ENCODE measurements at regions not wholly inside any gene's neighbourhood (a gene's known extent, or its start where the extent isn't known, plus 50 kb on each side); places are given as distances from the start of the nearest gene placed in this dataset.

- no peak for DNase-seq (ENCODE audit: low read depth in 2 of 2)
Observed at GRCh38 chr5:62017092-62017491, 288.9 kb upstream of the KIF2A start.

- no peak for DNase-seq (ENCODE audit: low read depth in 2 of 2)
Observed at GRCh38 chr5:62029303-62029702, 276.7 kb upstream of the KIF2A start.

- DNase-seq (ENCODE audit: low read depth in 2 of 2), result no peak
Observed at GRCh38 chr5:62030326-62030725, 275.7 kb upstream of the KIF2A start.

- no peak for DNase-seq (ENCODE audit: low read depth in 2 of 2)
Observed at GRCh38 chr5:62038024-62038423, 268.0 kb upstream of the KIF2A start.

- DNase-seq (ENCODE audit: low read depth in 2 of 2), result no peak
Observed at GRCh38 chr5:62041156-62041756, 264.8 kb upstream of the KIF2A start.

GRCh38 chr5:62042007-62042406 is 264.0 kb upstream of the KIF2A start:
- DNase-seq (ENCODE audit: low read depth in 2 of 2), result no peak

- no peak for DNase-seq (ENCODE audit: low read depth in 2 of 2)
Observed at GRCh38 chr5:62043289-62044280, 262.4 kb upstream of the KIF2A start.

GRCh38 chr5:62044989-62045388 is 261.0 kb upstream of the KIF2A start:
- no peak for DNase-seq (ENCODE audit: low read depth in 2 of 2)

GRCh38 chr5:62046191-62046590 is 259.8 kb upstream of the KIF2A start:
- DNase-seq (ENCODE audit: low read depth in 2 of 2), result no peak

GRCh38 chr5:62051747-62052146 is 254.3 kb upstream of the KIF2A start:
- no peak for DNase-seq (ENCODE audit: low read depth in 2 of 2)

GRCh38 chr5:62059960-62060359 is 246.0 kb upstream of the KIF2A start:
- DNase-seq (ENCODE audit: low read depth in 2 of 2), result no peak

- no peak for DNase-seq (ENCODE audit: low read depth in 2 of 2)
Observed at GRCh38 chr5:62065050-62065449, 241.0 kb upstream of the KIF2A start.

- DNase-seq (ENCODE audit: low read depth in 2 of 2), result no peak
Observed at GRCh38 chr5:62066761-62067277, 239.2 kb upstream of the KIF2A start.

- no peak for DNase-seq (ENCODE audit: low read depth in 2 of 2)
Observed at GRCh38 chr5:62068554-62068953, 237.5 kb upstream of the KIF2A start.

- no peak for DNase-seq (ENCODE audit: low read depth in 2 of 2)
Observed at GRCh38 chr5:62077387-62077786, 228.6 kb upstream of the KIF2A start.

- DNase-seq (ENCODE audit: low read depth in 2 of 2), result no peak
Observed at GRCh38 chr5:62077823-62078550, 228.0 kb upstream of the KIF2A start.

GRCh38 chr5:62082370-62082801 is 223.6 kb upstream of the KIF2A start:
- DNase-seq (ENCODE audit: low read depth in 2 of 2), result no peak

- DNase-seq (ENCODE audit: low read depth in 2 of 2), result no peak
Observed at GRCh38 chr5:62083247-62083646, 222.8 kb upstream of the KIF2A start.

- DNase-seq (ENCODE audit: low read depth in 2 of 2), result no peak
Observed at GRCh38 chr5:62083661-62084060, 222.3 kb upstream of the KIF2A start.

- DNase-seq (ENCODE audit: low read depth in 2 of 2), result no peak
Observed at GRCh38 chr5:62084391-62084790, 221.6 kb upstream of the KIF2A start.

- DNase-seq (ENCODE audit: low read depth in 2 of 2), result no peak
Observed at GRCh38 chr5:62090953-62091352, 215.1 kb upstream of the KIF2A start.

GRCh38 chr5:62093411-62093810 is 212.6 kb upstream of the KIF2A start:
- no peak for DNase-seq (ENCODE audit: low read depth in 2 of 2)
